ENCODE measurements at regions not wholly inside any gene's neighbourhood (a gene's known extent, or its start where the extent isn't known, plus 50 kb on each side); places are given as distances from the start of the nearest gene placed in this dataset.

GRCh38 chr6:14614631-14615030, 497.1 kb downstream of the CD83 start:
- intact Hi-C loops (cut with DNase I) = no loop called here
- DNase-seq = no peak

GRCh38 chr6:14616656-14617055, 499.1 kb downstream of the CD83 start:
- intact Hi-C loops (cut with DNase I) = no loop called here

GRCh38 chr6:14618759-14619418, 501.3 kb downstream of the CD83 start:
- intact Hi-C loops (cut with DNase I) = no loop called here
- DNase-seq = no peak

More at GRCh38 chr6:14616656-14617055, 499.1 kb downstream of the CD83 start:
- peak in 34 of 42 donors; percentile 4 to 82 (median 48) for DNase-seq

GRCh38 chr6:14619419-14619781, 501.8 kb downstream of the CD83 start:
- no peak for DNase-seq
- intact Hi-C loops (cut with DNase I) = no loop called here

- intact Hi-C loops (cut with DNase I) = no loop called here
- DNase-seq = no peak
These were observed 502.9 kb downstream of the CD83 start for GRCh38 chr6:14620522-14620921.

- intact Hi-C loops (cut with DNase I) = no loop called here
- DNase-seq = no peak
These were observed 503.9 kb downstream of the CD83 start for GRCh38 chr6:14621518-14621917.

GRCh38 chr6:14622085-14622484, 504.5 kb downstream of the CD83 start:
- DNase-seq = no peak
- intact Hi-C loops (cut with DNase I) = no loop called here

- no peak for DNase-seq
- intact Hi-C loops (cut with DNase I) = no loop called here
These were observed 505.4 kb downstream of the CD83 start for GRCh38 chr6:14622909-14623505.

GRCh38 chr6:14625173-14625895, 507.8 kb downstream of the CD83 start:
- DNase-seq = no peak
- intact Hi-C loops (cut with DNase I) = no loop called here

GRCh38 chr6:14626556-14626955, 509.0 kb downstream of the CD83 start:
- intact Hi-C loops (cut with DNase I) = no loop called here
- DNase-seq = no peak

- no peak for DNase-seq
- intact Hi-C loops (cut with DNase I) = no loop called here
These were observed 512.4 kb downstream of the CD83 start for GRCh38 chr6:14630016-14630415.

GRCh38 chr6:14633479-14633878, 515.9 kb downstream of the CD83 start:
- DNase-seq = no peak
- intact Hi-C loops (cut with DNase I) = no loop called here

GRCh38 chr6:14634072-14634471, 516.5 kb downstream of the CD83 start:
- intact Hi-C loops (cut with DNase I) = no loop called here

GRCh38 chr6:14635195-14635594, 517.6 kb downstream of the CD83 start:
- DNase-seq = no peak
- intact Hi-C loops (cut with DNase I) = no loop called here

More at GRCh38 chr6:14634072-14634471, 516.5 kb downstream of the CD83 start:
- DNase-seq = no peak

GRCh38 chr6:14635934-14636591, 518.5 kb downstream of the CD83 start:
- intact Hi-C loops (cut with DNase I) = no loop called here
- DNase-seq = no peak

- no peak for DNase-seq
- intact Hi-C loops (cut with DNase I) = no loop called here
These were observed 520.9 kb downstream of the CD83 start for GRCh38 chr6:14638435-14638905.

- DNase-seq = peak in 3 of 42 donors; percentile 8 to 36 (median 12)
- intact Hi-C loops (cut with DNase I) = no loop called here
These were observed 521.6 kb downstream of the CD83 start for GRCh38 chr6:14638906-14639761.

GRCh38 chr6:14639983-14640599, 522.5 kb downstream of the CD83 start:
- intact Hi-C loops (cut with DNase I) = no loop called here

GRCh38 chr6:14640631-14641030, 523.1 kb downstream of the CD83 start:
- no peak for DNase-seq
- intact Hi-C loops (cut with DNase I) = no loop called here

More at GRCh38 chr6:14639983-14640599, 522.5 kb downstream of the CD83 start:
- no peak for DNase-seq

Data from head of caudate nucleus (tissue), 42 donors.